Brain microvascular endothelial cell (primary cell): ENCODE measurements at regions not wholly inside any gene's neighbourhood (a gene's known extent, or its start where the extent isn't known, plus 50 kb on each side); places are given as distances from the start of the nearest gene placed in this dataset.
A peak's percentile ranks its signal among the peaks of the same experiment; 100 is the strongest.

Experiments
- DNase-seq: peaks from one replicate; pipeline ENCODE4 v3.0.0-alpha.2; 2020
- H3K27ac ChIP-seq: fragments of 250-450 bp; sonication (Bioruptor Pico); 2 replicates; pipeline ENCODE4 v1.5.1; 2020; ENCODE audit warnings: mild to moderate bottlenecking, moderate library complexity
- H3K27me3 ChIP-seq: fragments of 250-450 bp; sonication (Bioruptor Pico); replicated peaks from 2 replicates; pipeline ENCODE4 v1.5.1; 2020; ENCODE audit warnings: mild to moderate bottlenecking
- H3K36me3 ChIP-seq: fragments of 250-450 bp; sonication (Bioruptor Pico); replicated peaks from 2 replicates; pipeline ENCODE4 v1.5.1; 2020; ENCODE audit warnings: mild to moderate bottlenecking
- H3K4me3 ChIP-seq: 2 replicates; pipeline ENCODE4 v1.5.1; 2011; ENCODE audit warnings: low read depth, mild to moderate bottlenecking, control low read depth, low read length, moderate library complexity
- in situ Hi-C: cut with HindIII; loops from 2 replicates; pipeline ENCODE4 v1.10.0; 2017; ENCODE audit warnings: low sequenced_read_pairs, low pct_ligation_motif_present
- TF ChIP-seq, protein P1 (sequence below): IDR thresholded peaks from 2 replicates; pipeline ENCODE4 v1.5.1; 2011; ENCODE audit warnings: low read depth, mild to moderate bottlenecking, moderate library complexity, low read length, control low read depth, inconsistent platforms; ENCODE audit errors: missing control alignments

DNA sequence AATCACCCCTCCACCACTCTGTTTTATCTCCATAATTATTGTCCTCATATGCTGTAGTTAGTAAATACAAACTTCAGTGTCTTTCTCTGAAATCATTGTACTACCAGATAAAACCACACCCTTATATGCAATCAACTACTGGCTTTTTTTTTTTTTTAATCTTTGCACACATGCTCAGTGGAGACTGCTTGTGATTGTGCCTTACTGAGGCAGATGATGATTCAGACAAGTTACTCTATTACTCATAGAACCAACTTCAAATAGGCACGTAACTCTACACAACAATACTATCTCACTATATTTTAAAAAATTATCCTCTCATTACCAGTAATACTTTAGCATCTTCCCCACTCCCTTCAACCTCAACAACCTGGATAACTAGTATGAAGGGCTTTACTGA is 1278.4 kb upstream of the PIK3C3 start:
- in situ Hi-C loops: no loop called here
- peak; percentile 0 for DNase-seq
- Histone ChIP-seq H3K27ac (no peak overlapping the region), H3K4me3 (no peak overlapping the region), H3K36me3 (no peaks in the 10 kb centered on the region), H3K27me3 (no peaks in the 10 kb centered on the region)
- TF ChIP-seq, protein P1, sequence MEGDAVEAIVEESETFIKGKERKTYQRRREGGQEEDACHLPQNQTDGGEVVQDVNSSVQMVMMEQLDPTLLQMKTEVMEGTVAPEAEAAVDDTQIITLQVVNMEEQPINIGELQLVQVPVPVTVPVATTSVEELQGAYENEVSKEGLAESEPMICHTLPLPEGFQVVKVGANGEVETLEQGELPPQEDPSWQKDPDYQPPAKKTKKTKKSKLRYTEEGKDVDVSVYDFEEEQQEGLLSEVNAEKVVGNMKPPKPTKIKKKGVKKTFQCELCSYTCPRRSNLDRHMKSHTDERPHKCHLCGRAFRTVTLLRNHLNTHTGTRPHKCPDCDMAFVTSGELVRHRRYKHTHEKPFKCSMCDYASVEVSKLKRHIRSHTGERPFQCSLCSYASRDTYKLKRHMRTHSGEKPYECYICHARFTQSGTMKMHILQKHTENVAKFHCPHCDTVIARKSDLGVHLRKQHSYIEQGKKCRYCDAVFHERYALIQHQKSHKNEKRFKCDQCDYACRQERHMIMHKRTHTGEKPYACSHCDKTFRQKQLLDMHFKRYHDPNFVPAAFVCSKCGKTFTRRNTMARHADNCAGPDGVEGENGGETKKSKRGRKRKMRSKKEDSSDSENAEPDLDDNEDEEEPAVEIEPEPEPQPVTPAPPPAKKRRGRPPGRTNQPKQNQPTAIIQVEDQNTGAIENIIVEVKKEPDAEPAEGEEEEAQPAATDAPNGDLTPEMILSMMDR: no peak

DNA sequence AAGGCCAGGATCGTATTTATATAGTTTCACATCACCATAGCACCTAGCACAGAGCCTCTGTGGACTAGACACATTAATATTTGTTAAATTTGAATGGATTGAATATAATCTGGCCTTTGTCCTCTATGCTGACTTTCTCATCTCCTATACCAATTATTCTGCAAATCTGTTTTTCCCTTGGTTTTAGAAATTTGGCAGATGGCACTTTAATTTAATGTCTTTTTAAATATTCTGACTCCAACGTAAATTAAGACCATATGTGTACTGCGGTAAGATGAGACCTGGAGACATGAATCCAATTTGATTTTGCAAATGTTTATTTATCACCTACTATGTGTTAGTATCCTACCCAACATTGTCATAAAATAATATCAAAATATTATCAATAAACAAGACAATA is 1281.9 kb upstream of the PIK3C3 start:
- no peak overlapping the region for H3K27ac ChIP-seq
- no peak for DNase-seq
- H3K4me3 ChIP-seq: no peak overlapping the region
- no peaks in the 10 kb centered on the region for H3K36me3 ChIP-seq
- TF ChIP-seq, protein P1: no peak
- in situ Hi-C loops: no loop called here
- H3K27me3 ChIP-seq: no peaks in the 10 kb centered on the region

DNA sequence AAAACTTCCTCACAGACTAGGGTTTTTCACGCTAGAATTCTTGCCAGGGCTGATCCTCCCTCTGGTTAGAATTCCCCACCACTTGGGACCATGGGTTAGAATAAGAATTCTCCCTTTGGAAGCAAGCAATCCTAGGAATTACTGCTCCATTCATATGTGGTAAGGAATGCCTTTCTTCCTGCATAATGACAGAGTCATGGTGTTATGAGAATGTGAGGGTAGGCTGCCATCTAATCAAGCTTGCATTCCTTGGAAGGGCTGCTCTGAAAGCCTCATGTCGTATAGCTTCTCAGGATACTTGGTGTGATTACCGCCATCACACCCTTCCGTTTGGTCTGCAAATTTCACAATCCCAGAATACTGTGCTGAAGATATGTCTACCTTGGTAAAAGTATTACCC is 1282.4 kb upstream of the PIK3C3 start:
- H3K27ac ChIP-seq: no peak overlapping the region
- H3K27me3 ChIP-seq: no peaks in the 10 kb centered on the region
- no peak overlapping the region for H3K4me3 ChIP-seq
- in situ Hi-C loops: no loop called here
- DNase-seq: no peak
- H3K36me3 ChIP-seq: no peaks in the 10 kb centered on the region
- TF ChIP-seq, protein P1: no peak

DNA sequence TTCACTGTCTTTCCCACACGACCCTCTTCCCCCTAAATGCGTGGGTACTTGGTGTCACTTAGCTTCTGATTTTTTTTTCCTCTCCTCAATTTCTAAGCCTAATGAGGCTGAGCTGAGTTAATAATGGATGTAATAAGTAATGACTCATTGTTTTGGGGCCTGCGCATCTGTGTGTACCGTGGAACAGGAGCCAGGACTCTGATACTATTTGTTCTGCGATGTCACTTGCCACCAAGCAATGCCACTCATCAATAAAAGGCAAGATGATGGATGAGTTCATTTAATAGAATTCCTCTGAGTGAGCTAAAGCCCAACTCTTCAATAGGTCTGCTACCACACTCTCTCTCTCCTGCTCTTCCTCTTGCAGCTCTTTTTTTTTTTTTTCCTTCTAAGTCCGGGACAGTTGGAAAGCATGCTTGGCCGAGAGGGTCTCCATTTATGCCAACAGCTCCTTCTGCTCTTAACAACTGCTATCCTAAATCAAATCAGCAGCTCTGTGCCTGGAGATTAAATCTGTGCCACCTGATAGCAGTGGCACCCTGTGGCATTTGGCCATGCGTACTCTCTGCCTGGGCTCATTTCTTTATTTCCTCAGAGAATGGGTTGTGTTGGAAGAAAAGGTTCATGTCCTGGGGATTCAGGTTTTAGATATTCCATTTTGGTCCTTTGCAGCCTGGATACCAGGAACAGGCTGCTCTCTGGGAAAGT is 1284.2 kb upstream of the PIK3C3 start:
- DNase-seq: no peak
- TF ChIP-seq, protein P1: no peak
- in situ Hi-C loops: no loop called here
- H3K27ac ChIP-seq: no peak overlapping the region
- H3K36me3 ChIP-seq: no peaks in the 10 kb centered on the region
- no peaks in the 10 kb centered on the region for H3K27me3 ChIP-seq
- no peak overlapping the region for H3K4me3 ChIP-seq

DNA sequence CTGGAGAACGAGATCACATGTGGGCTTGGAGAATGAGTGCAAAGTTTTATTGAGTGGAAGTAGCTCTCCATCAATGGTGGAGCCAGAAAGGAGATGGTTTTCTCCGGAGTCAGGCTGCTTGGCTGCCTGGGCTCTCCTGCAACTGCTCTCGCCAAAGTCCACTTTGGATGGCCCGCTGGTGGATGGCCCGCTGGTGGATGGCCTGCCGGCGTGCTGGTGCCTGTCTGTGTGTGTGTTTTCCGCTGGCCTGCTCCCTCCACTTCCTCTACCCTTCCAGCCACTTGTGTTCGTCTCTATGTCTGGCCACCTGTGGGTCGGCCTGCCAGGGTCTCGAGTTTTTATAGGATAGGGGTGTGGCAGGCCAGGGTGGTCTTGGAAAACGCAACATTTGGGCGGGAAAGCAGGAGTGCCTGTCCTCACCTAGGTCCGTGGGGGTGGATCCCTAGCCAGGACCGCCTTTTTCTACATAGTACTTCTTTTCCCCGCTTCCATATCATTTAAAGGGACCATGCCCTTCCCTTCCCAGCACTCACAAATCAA is 1292.1 kb upstream of the PIK3C3 start:
- no peak overlapping the region for H3K27ac ChIP-seq
- no peaks in the 10 kb centered on the region for H3K36me3 ChIP-seq
- in situ Hi-C loops: no loop called here
- no peaks in the 10 kb centered on the region for H3K27me3 ChIP-seq
- H3K4me3 ChIP-seq: no peak overlapping the region
- TF ChIP-seq, protein P1: no peak
- DNase-seq: no peak

DNA sequence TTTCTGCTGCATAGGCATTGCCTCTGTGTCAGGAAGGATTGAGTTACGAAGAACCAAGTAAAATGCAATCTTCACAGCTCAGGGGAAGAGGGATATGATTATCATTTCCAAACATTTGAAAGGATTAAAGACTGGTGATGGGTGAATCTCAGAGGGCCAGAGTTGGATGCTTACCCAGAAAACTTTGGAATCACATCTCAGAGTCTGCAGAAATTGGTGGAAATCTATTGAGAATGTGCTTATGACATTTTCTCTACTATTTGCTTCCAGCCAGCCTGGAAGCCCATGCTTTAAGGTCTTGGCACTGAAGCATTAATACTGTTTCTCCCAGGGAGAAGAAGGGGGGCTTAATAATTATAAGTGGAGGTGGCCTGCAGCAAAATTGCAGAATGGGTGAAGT is 1301.4 kb upstream of the PIK3C3 start:
- H3K27ac ChIP-seq: no peak overlapping the region
- H3K4me3 ChIP-seq: no peak overlapping the region
- DNase-seq: no peak
- TF ChIP-seq, protein P1: no peak
- H3K27me3 ChIP-seq: no peaks in the 10 kb centered on the region
- in situ Hi-C loops: no loop called here
- no peaks in the 10 kb centered on the region for H3K36me3 ChIP-seq
